HS-27A (cell line): ENCODE measurements at regions not wholly inside any gene's neighbourhood (a gene's known extent, or its start where the extent isn't known, plus 50 kb on each side); places are given as distances from the start of the nearest gene placed in this dataset.
"Not testable (repeated sequence)": the region's sequence is repeated elsewhere in the genome, so short reads cannot be mapped to it uniquely, and the experiment has no call there.

Source experiments
- DNase-seq: peaks from one replicate; pipeline ENCODE4 v3.0.0-alpha.2; 2012; ENCODE audit warnings: low read depth, missing footprints

DNA sequence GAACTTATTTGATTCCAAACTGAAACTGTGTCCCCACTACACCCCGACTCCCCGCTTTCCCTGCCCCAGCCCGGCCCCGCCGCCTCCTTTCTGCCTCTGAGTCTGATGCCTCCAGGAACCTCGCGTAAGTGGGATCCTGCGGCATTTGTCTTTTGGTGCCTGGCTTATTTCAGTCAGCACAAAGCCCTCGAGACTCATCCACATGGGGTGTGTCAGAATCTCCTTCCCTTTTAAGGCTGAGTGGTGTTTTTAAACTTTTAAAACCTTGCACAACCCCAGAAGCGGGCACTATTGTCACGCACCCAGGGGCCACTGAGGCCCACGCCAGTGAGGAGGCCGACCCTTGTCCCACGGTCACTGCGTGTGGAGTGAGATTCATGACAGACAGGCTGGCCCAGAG lies 206.9 kb downstream of the NPIPB11 start:
- not testable (repeated sequence) for DNase-seq

GRCh38 chr16:29198731-29199521 lies 207.6 kb downstream of the NPIPB11 start:
- no peak for DNase-seq

- no peak for DNase-seq
These were observed 208.3 kb downstream of the NPIPB11 start for GRCh38 chr16:29198231-29198630.

- not testable (repeated sequence) for DNase-seq
These were observed 208.9 kb downstream of the NPIPB11 start for GRCh38 chr16:29197494-29198100.

GRCh38 chr16:29196746-29197145 lies 209.8 kb downstream of the NPIPB11 start:
- not testable (repeated sequence) for DNase-seq

- not testable (repeated sequence) for DNase-seq
These were observed 210.4 kb downstream of the LAT start for GRCh38 chr16:29195116-29195872.

DNA sequence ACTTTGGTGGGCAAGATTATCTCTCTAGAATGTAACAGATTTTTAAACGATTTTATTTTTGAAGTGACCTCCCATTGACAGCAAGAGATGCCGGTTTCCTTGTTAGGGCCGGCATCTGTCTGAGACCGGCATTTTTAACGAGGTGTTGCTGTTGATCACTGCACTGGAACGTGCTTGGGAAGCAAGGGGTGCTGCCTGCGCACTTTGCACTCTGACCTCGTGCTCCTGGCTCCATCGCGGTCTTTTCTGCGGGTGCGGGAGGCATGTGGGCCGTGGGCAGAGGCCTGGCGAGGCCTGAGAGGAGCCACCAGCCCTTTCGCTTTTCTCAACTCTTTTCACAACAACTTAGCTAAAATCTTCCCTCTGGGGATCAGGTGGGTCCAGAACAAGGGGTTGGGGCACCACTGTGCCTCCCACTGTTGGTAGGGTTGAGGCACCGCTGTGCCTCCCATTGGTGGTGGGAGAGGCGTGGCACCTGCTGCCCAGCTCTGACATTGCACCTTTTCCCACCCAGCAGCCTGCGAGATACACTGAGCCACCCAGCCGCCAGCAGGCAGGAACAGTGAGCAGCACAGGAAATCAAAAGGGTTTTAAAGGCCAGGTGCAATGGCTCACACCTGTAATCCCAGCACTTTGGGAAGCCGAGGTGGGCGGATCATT lies 209.5 kb downstream of the LAT start:
- DNase-seq, result not testable (repeated sequence)

DNA sequence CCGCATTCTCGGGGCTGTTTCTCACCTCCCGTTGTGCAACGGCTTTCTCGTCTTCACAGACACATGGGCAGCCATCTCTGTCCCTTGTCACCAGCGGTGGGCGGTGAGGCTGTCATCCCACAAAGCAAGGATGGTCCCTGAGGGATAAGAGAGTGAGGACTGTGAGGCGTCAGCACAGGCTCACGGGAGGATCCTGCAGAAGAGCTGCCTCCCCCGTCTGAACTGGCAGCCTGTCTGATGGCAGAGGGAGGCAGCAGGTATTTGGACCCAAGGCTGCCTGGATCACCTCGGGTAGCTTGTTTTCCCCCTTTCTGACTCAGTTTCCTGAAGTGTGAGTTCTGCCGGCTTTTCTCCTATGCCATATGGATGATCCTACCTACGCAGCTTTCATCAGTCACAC lies 208.8 kb downstream of the LAT start:
- not testable (repeated sequence) for DNase-seq

GRCh38 chr16:29193248-29193574 lies 208.4 kb downstream of the LAT start:
- DNase-seq, result not testable (repeated sequence)

DNA sequence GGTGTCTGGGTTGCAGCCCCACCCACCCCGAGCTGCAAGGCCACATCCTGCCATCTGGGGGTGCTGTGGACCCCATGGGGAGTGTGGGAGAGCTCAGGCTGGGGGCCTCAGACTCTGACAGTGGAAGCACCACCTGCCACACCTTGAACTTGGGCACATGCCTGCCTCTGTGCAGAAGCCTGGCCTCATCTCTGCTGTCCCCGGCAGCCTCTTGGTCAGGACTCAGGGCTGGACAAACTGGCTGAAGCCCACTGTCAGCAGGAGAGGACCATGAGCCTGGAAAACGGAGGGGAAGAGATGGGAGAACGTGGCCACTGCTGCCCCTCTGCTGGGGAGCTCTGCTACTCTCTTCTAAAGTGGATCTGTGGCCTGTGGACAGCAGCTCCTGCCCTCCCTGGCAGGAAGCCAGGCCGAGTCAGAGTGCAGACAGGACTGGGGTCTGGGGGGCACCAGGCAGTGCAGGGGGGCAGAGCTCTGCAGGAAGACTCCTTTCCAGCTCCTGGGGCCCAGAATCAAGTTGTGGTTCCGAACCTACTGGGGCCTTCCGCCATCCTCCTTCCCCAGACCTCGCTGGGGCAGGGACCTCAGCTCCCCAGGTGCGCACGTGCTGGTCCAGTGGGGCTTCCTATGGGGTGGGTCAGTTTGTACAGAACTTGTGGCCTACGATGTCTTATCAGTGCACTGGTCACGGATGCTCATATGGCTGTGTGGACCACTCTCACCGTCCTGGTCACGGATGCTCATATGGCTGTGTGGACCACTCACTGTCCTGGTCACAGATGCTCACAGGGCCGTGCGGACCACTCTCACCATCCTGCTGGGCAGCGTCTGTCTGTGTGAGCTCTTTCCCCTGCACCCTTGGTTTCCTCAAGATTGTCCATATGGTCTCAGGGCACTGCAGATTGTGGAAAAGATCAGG lies 207.7 kb downstream of the LAT start:
- no peak for DNase-seq

- DNase-seq, result not testable (repeated sequence)
These were observed 206.9 kb downstream of the LAT start for GRCh38 chr16:29191636-29192180.

GRCh38 chr16:29190553-29191431 lies 205.9 kb downstream of the LAT start:
- not testable (repeated sequence) for DNase-seq

- not testable (repeated sequence) for DNase-seq
These were observed 204.0 kb downstream of the LAT start for GRCh38 chr16:29188806-29189205.

- not testable (repeated sequence) for DNase-seq
These were observed 201.7 kb downstream of the LAT start for GRCh38 chr16:29186306-29187220.

- not testable (repeated sequence) for DNase-seq
These were observed 201.0 kb downstream of the LAT start for GRCh38 chr16:29185872-29186271.

DNA sequence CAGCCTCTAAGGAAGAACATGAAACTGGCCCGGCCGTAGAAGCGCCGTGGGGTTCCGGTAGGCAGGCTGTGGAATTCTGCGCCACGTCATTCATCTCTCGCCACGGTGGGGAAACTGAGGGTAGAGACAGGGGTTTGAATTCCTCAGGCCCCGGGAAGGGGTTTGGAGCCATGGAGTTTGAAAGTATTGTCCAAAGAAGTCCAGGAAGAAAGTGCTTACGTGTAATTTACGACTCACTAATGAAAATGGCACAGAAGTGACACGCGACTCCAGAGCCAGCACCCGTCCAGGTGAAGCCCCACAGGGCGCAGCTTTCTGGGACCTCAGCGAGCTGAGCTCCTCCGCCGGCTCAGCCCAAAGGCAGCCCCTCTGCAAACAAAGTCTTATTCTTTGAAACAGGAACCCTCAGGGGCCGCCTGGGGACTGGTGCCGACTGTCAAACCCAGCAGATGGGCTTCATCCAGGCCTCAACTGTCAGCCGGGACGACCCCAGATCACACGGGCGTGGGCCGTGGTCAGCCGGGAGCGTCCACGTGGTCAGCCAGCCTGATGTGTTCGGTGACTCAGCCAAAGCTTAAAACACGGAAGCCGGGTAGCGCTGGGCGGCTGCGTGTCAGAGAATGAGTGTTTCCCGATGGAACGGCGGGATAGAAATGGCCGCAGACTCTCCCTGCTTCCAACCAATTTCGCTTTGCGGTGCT lies 200.0 kb downstream of the LAT start:
- DNase-seq, result not testable (repeated sequence)

DNA sequence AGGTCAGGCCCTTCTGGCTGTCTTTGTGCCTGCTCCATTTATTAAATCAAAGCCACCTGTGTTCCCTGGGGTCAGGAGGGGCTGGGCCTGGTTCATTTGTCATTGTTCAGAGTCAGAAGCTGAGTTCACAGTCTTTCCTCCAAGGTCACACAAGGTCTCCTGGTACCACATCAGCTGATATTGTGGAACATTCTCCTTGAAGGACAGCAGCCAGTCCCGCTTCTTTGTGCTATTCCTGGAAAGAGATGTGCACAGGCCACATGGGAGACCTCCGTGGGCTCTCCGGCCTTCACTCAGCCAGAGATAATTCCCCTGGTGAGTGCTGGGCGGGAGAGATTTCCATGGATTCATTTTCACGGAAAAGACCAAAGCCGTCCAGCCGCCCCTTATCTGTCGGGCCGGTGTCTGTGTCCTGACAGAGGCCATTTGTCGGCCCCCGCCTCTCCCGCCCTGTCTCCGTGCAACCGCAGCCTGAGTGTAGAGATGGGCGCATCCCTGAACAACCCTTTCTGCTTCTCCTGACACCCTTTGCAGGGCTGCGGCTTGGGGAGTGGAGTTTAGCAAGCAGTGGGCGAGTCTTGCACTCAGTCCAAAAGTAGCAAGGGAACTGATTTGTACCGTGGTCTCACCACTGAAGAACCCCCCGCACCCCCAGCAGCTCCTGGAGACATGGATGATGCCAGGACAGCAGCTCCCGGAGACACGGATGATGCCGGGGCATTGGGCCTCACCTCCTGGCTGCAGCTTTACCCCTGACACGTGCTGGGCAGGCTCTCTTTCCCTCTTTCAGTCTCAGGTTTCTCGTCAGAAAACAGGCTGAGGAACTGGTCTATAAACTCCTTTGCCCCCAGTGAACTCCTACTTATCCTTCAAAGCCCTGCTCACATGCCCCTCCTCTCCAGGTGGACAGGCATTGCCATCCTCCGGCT lies 198.4 kb downstream of the LAT start:
- not testable (repeated sequence) for DNase-seq
